GM12892 (cell line): ENCODE measurements at regions not wholly inside any gene's neighbourhood (a gene's known extent, or its start where the extent isn't known, plus 50 kb on each side); places are given as distances from the start of the nearest gene placed in this dataset.

Experiments
- POLR2A ChIP-seq: IDR thresholded peaks from 2 replicates; pipeline ENCODE4 v1.6.1; 2011; ENCODE audit warnings: low read depth, low read length, control low read depth
- POLR2AphosphoS5 ChIP-seq: IDR thresholded peaks from 2 replicates; pipeline ENCODE4 v1.6.1; 2011; ENCODE audit warnings: low read depth, low read length, control low read depth

DNA sequence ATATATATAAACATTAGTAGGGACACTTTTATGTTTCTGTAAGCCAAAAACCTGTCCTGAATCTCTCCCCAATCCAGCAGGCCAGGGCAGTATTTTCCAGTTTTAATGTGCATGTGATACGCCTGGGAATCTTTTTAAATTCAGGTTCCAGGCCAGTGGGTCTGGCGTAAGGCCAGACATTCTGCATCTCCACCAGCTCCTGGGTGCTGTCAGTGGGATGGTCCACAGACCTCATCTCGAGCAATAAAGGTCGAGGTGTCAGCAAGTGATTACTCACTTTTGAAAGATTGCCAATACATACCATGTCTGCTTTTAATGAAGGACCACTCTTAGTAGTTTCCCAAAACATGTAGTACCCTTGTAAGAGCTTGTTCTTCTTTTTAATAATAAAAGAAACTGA, 189.9 kb upstream of the SH3BP4 start:
- TF ChIP-seq POLR2A (no peak), POLR2AphosphoS5 (no peak)
